NCI-H2196 (cell line): ENCODE measurements at regions not wholly inside any gene's neighbourhood (a gene's known extent, or its start where the extent isn't known, plus 50 kb on each side); places are given as distances from the start of the nearest gene placed in this dataset.
A peak's percentile ranks its signal among the peaks of the same experiment; 100 is the strongest.
"Not testable (repeated sequence)": the region's sequence is repeated elsewhere in the genome, so short reads cannot be mapped to it uniquely, and the experiment has no call there.

Source experiments
- DNase-seq: peaks from one replicate; lab custom pipeline; 2025; ENCODE audit not compliant: unreplicated experiment; lab: John Stamatoyannopoulos, UW

GRCh38 chr15:44848859-44849258 lies 107.6 kb upstream of the TERB2 start:
- DNase-seq, result peak; percentile 0

- DNase-seq, result not testable (repeated sequence)
These were observed 106.6 kb upstream of the TERB2 start for GRCh38 chr15:44849701-44850403.

GRCh38 chr15:44853304-44853950 lies 103.1 kb upstream of the TERB2 start:
- DNase-seq, result peak; percentile 33

- not testable (repeated sequence) for DNase-seq
These were observed 101.8 kb upstream of the TERB2 start for GRCh38 chr15:44854696-44855095.

GRCh38 chr15:44856284-44856683 lies 100.2 kb upstream of the TERB2 start:
- not testable (repeated sequence) for DNase-seq

GRCh38 chr15:44857164-44857710 lies 99.2 kb upstream of the TERB2 start:
- not testable (repeated sequence) for DNase-seq

GRCh38 chr15:44859088-44859487 lies 97.4 kb upstream of the TERB2 start:
- DNase-seq, result not testable (repeated sequence)

- DNase-seq, result not testable (repeated sequence)
These were observed 96.3 kb upstream of the TERB2 start for GRCh38 chr15:44860168-44860567.

- no peak for DNase-seq
These were observed 95.0 kb upstream of the TERB2 start for GRCh38 chr15:44861439-44861910.

- DNase-seq, result no peak
These were observed 94.6 kb upstream of the TERB2 start for GRCh38 chr15:44861917-44862316.

GRCh38 chr15:44862866-44863265 lies 93.6 kb upstream of the TERB2 start:
- DNase-seq, result not testable (repeated sequence)

- not testable (repeated sequence) for DNase-seq
These were observed 88.4 kb upstream of the TERB2 start for GRCh38 chr15:44868100-44868499.

- DNase-seq, result not testable (repeated sequence)
These were observed 86.4 kb upstream of the TERB2 start for GRCh38 chr15:44870125-44870524.

GRCh38 chr15:44873103-44873502 lies 83.4 kb upstream of the TERB2 start:
- DNase-seq, result no peak

GRCh38 chr15:44879066-44879465 lies 77.4 kb upstream of the TERB2 start:
- no peak for DNase-seq

GRCh38 chr15:44882499-44882968 lies 74.0 kb upstream of the TERB2 start:
- DNase-seq, result no peak

GRCh38 chr15:44883199-44883877 lies 73.1 kb upstream of the TERB2 start:
- DNase-seq, result no peak

GRCh38 chr15:44898890-44899651 lies 57.4 kb upstream of the TERB2 start:
- not testable (repeated sequence) for DNase-seq

GRCh38 chr15:44899775-44900174 lies 56.7 kb upstream of the TERB2 start:
- not testable (repeated sequence) for DNase-seq

GRCh38 chr15:44900796-44901195 lies 55.7 kb upstream of the TERB2 start:
- not testable (repeated sequence) for DNase-seq

GRCh38 chr15:44903281-44903680 lies 53.2 kb upstream of the TERB2 start:
- not testable (repeated sequence) for DNase-seq
